Forelimb muscle (tissue), 1 donor: ENCODE measurements at regions not wholly inside any gene's neighbourhood (a gene's known extent, or its start where the extent isn't known, plus 50 kb on each side); places are given as distances from the start of the nearest gene placed in this dataset.

Source experiments
- DNase-seq: peaks from one replicate; pipeline ENCODE4 v3.0.0-alpha.2; 2013; ENCODE audit warnings: low read depth

- peak; percentile 59 for DNase-seq
Observed at GRCh38 chr18:37710726-37711125, 145.1 kb upstream of the CELF4 start.

DNA sequence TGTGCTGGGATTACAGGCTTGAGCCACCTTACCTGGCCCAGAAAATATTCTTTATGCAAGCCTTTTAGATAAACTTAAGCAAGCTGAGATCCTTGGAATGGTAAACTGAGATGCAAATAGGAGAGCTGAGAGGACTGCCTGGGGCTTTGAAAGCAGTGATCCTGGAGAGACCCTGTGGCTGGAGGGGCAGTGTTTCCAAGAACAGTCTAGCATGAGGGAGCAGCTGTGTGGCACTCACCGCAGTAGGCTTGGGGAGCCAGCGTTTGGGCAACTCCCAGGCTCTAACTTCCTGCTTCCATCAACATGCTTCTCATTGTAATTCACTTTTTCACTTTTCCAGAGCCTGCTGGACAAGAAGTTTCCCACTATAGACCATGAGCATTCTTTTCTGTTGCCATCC lies 144.1 kb upstream of the CELF4 start:
- no peak for DNase-seq

- no peak for DNase-seq
Observed at GRCh38 chr18:37705016-37705415, 139.4 kb upstream of the CELF4 start.

DNA sequence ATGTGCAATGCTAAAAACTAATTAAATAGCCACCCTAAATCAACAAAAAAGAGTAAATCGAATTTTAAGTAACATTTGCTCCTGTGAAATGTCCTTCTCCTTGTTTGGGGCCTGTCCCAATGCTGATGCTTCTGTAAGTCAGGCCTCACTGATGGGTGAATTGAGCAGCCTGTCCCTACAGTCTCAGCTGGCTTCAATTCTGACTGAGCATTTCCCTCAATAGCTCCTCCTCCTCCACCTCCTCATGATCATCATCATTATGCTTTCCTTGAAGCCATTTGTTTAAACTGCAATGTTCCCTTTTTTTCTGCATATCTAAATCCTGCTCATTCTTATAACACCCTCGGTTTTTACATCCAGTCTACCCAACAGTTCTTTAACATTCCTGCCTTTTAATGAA lies 137.2 kb upstream of the CELF4 start:
- no peak for DNase-seq

DNA sequence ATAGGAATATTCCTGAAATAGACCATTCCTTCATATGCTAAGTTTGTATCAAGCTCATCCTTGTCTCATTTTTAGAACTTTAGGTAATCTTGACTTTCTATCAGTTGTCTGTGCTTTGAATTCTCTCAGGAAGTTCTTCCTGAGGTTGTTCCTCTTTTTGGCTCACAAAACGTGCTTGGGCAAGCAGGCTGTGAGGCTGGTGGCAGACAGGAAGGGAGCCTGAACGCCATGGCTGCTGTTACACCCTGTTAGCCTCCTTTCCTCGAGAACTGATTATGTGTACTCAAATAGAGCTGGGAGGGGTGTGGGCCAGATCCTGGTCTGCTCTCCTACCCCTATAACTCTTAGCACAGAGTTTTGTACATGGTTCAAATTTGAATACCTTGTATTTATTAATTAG lies 136.4 kb upstream of the CELF4 start:
- no peak for DNase-seq

- DNase-seq, result no peak
Observed at GRCh38 chr18:37698508-37699040, 133.0 kb upstream of the CELF4 start.

- DNase-seq, result no peak
Observed at GRCh38 chr18:37694516-37694915, 128.9 kb upstream of the CELF4 start.

- no peak for DNase-seq
Observed at GRCh38 chr18:37691162-37691561, 125.6 kb upstream of the CELF4 start.

DNA sequence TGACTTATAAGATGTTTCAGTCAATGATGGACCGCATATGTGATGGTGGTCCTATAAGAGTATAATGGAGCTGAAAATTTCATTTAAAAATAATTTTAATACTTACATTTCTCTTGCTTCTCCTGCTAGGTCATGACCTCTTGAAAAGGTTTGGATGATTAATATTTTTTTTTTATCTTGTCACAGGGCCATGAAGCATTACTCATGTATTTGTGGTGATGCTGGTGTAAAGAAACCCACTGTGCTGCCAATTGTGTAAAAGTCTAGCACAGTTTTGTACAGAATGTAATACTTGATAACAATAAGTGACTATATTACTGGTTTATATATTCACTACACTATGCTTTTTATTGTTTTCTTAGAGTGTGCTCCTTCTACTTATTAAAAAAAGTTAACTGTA lies 124.2 kb upstream of the CELF4 start:
- DNase-seq, result no peak

DNA sequence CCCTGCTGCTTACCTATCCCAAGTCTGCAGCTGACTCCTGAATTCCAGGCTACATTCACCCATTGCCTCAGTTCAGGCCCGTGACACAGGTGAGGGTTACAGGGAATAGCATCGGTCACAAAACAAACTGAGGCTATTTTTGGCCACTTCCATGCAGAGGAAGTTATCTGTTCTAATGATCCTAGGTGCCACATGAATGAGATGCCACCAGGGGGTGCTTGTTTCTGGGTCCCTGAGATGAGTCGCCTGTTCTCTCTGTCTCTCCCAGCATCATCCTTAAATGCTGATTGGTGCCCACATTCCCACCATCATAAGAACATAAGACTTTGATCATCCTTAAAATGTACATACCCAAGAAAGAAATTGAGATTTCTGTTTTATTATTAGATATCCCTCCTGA lies 119.0 kb upstream of the CELF4 start:
- DNase-seq, result no peak

DNA sequence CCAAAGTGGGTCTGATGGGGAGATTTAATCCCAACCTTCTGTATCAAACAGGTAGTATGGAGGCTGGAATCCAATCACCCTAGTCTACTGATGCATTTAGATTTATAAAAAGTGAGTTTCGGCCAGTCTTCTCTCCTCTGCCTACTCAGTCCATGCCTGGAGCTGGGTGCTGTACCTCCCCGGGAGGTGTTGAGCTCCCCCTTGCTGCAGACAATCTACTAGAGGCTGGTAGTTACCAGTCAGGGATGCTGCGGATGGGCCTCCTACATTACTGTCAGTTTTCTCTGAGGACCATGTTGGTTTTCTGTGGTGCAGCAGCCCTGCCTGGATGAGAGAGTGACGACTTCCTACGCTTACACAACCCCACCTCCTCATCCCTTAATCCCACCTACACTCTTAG lies 118.6 kb upstream of the CELF4 start:
- DNase-seq, result no peak

- DNase-seq, result no peak
Observed at GRCh38 chr18:37680911-37681310, 115.3 kb upstream of the CELF4 start.

DNA sequence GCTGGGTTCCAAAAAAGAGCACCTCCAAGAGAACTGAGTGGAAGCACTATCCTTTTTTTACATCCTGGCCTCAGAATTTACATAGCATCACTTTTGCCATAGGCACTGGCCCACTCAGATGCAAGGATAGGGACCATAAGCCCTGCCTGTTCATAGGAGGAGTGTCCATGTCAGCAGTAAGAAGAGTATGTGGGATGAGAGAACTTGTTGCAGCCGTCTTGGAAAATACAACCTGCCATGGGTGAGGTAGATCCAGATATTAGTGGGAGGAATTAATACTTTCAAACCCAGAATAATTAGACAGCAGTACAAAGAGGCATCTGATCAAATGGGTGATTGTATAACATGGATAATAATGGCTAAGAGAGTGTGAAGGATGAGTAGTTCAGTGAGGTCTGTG lies 110.7 kb upstream of the CELF4 start:
- DNase-seq, result no peak

DNA sequence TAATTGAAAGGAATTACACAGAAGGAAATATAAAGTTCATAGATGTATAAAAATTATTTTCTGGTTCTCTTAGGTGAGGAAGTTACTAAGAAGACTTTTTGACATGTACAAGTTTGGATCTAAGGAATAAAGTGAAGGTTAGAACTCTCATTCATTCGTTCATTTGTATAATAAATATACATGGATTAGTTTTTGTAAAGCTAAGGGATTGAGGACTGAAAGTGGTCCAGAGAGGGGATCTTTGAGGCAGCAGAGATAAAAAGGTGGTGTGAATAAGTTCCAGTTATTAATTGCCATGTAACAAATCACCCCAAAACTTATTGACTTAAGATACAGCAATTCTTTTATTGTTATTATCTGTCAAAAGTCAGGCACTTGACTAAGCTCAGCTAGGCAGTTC lies 110.1 kb upstream of the CELF4 start:
- no peak for DNase-seq

DNA sequence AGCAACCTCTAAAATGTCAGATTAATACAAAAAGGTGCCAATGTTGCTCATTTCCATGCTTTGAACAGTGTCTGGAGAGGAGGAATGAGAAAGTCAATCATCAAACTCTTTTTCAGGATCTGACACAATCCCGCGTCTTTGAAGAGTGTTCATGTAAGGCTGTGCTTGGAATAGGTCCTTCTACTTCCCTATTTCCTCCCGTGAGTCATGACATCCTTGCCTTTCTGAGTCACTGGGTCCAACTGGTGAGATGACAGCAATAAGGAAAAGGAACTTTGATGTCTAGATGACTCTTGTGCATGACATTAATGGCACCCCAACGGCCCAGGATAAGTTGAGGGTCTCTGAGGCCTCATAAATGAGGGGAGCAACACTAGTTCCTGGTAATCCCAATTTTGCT lies 109.0 kb upstream of the CELF4 start:
- no peak for DNase-seq

GRCh38 chr18:37673671-37674070 lies 108.1 kb upstream of the CELF4 start:
- no peak for DNase-seq

GRCh38 chr18:37672932-37673595 lies 107.5 kb upstream of the CELF4 start:
- DNase-seq, result no peak

GRCh38 chr18:37672001-37672400 lies 106.4 kb upstream of the CELF4 start:
- no peak for DNase-seq

GRCh38 chr18:37671530-37671929 lies 105.9 kb upstream of the CELF4 start:
- DNase-seq, result no peak

DNA sequence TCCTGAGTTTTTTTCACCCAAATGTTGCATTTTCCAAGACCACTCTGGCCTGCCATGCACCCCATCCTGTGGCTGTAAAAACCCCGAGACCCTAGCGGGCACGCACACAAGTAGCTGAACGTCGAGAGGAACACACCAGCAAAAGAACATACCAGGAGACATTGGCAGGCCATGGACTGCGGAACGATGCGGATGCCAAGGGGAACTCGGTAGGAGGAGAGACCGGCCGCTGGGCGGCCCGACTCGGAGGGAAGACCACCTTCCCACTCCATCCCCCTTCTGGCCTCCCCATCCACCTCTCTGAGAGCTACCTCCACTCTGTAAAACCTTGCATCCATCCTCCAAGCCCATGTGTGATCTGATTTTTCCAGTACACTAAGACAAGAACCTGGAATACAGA lies 105.5 kb upstream of the CELF4 start:
- DNase-seq, result no peak

- no peak for DNase-seq
Observed at GRCh38 chr18:37669991-37670534, 104.5 kb upstream of the CELF4 start.

- no peak for DNase-seq
Observed at GRCh38 chr18:37668971-37669747, 103.6 kb upstream of the CELF4 start.

GRCh38 chr18:37667836-37668235 lies 102.2 kb upstream of the CELF4 start:
- no peak for DNase-seq
